Activated CD4-positive, alpha-beta T cell treated with anti-CD3 and anti-CD28 coated beads, Interleukin-2, amount 10 ng/mL, durations not matched to agents 7 days and 5 days (primary cell): ENCODE measurements at regions not wholly inside any gene's neighbourhood (a gene's known extent, or its start where the extent isn't known, plus 50 kb on each side); places are given as distances from the start of the nearest gene placed in this dataset.
"Not testable (repeated sequence)": the region's sequence is repeated elsewhere in the genome, so short reads cannot be mapped to it uniquely, and the experiment has no call there.

ENCODE experiments used
- CTCF ChIA-PET: fragments of 350-600 bp; sonication (Branson Sonifier 250); formaldehyde crosslinking; loops from one replicate; lab custom pipeline; 2021; ENCODE audit warnings: antibody characterized with exemption; lab: Charles Lee
- POLR2A ChIA-PET: fragments of 350-600 bp; sonication (Branson Sonifier 250); formaldehyde crosslinking; loops from one replicate; lab custom pipeline; 2021; ENCODE audit warnings: antibody characterized with exemption; lab: Charles Lee
- DNase-seq: peaks from one replicate; pipeline ENCODE4 v3.0.0-alpha.2; 2020
- H3K27ac Mint-ChIP-seq: one replicate; pipeline ENCODE4 v1.8.0; 2021; ENCODE audit warnings: mild to moderate bottlenecking, moderate library complexity, mixed read lengths
- H3K27me3 Mint-ChIP-seq: one replicate; pipeline ENCODE4 v1.8.0; 2021; ENCODE audit warnings: mixed read lengths
- H3K36me3 Mint-ChIP-seq: one replicate; pipeline ENCODE4 v1.8.0; 2021; ENCODE audit warnings: low read depth, mixed read lengths
- H3K4me1 Mint-ChIP-seq: one replicate; pipeline ENCODE4 v1.8.0; 2021; ENCODE audit warnings: mixed read lengths
- H3K4me3 Mint-ChIP-seq: one replicate; pipeline ENCODE4 v1.8.0; 2021; ENCODE audit warnings: mild to moderate bottlenecking, moderate library complexity, mixed read lengths
- H3K9me3 Mint-ChIP-seq: one replicate; pipeline ENCODE4 v1.8.0; 2021; ENCODE audit warnings: mixed read lengths

DNA sequence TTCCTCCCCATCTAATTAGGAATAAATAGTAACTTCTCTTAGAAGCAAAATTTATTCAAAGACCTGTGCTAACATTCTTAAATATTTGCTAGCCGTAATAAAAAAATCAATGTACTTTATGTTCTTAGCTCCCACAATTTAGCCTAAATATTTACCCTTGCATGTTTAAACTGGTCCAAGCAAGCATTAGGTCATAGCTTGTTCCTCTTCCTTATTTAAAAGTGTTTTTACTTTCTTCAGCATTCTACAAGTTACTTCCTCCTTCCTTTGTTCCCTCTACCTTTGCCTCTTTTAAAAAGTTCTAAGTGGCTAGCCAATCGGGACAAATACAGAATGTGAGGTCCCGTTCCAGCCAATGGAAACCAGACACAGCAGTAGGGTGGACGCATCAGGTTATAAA lies 172.9 kb upstream of the MBL2 start:
- POLR2A ChIA-PET, H3K9me3 Mint-ChIP-seq, H3K27me3 Mint-ChIP-seq, H3K4me3 Mint-ChIP-seq, CTCF ChIA-PET, H3K27ac Mint-ChIP-seq, H3K4me1 Mint-ChIP-seq, DNase-seq, H3K36me3 Mint-ChIP-seq: not testable (repeated sequence)

GRCh38 chr10:52940921-52941320 lies 168.3 kb upstream of the MBL2 start:
- no peaks in the 10 kb centered on the region for H3K27me3 Mint-ChIP-seq
- no peak overlapping the region for H3K4me3 Mint-ChIP-seq
- no peak overlapping the region for H3K27ac Mint-ChIP-seq
- ChIA-PET POLR2A (no interaction called here), CTCF (no interaction called here)
- no peaks in the 10 kb centered on the region for H3K9me3 Mint-ChIP-seq
- no peaks in the 10 kb centered on the region for H3K36me3 Mint-ChIP-seq
- no peak for DNase-seq
- H3K4me1 Mint-ChIP-seq = no peaks in the 10 kb centered on the region

GRCh38 chr10:52939894-52940293 lies 167.3 kb upstream of the MBL2 start:
- no peak for DNase-seq
- CTCF ChIA-PET = no interaction called here
- Mint-ChIP-seq H3K4me1 (no peaks in the 10 kb centered on the region), H3K36me3 (no peaks in the 10 kb centered on the region), H3K27ac (no peak overlapping the region), H3K4me3 (no peak overlapping the region), H3K9me3 (no peaks in the 10 kb centered on the region), H3K27me3 (no peaks in the 10 kb centered on the region)
- POLR2A ChIA-PET = no interaction called here

DNA sequence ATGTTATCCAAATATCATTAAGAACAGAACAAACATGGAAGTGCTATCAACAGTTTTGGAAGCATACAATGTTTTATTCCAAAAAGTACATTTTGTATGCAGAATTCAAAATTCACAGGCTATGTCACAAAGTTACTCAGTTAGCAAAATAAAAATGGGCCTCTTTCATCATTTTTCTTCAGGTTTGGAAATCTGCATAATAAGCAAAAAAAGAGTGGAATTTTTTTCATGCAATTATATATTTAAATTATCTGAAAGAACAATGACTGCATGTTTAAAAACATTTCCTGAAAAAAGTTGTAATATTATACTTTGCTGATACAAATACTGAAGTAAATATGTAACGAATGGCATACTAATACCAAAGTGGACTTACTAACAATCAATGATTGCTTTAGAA lies 161.2 kb upstream of the MBL2 start:
- POLR2A ChIA-PET = no interaction called here
- Mint-ChIP-seq H3K36me3 (no peaks in the 10 kb centered on the region), H3K9me3 (no peaks in the 10 kb centered on the region), H3K4me3 (no peak overlapping the region), H3K27me3 (no peaks in the 10 kb centered on the region), H3K4me1 (no peaks in the 10 kb centered on the region), H3K27ac (no peak overlapping the region)
- DNase-seq = no peak
- CTCF ChIA-PET = no interaction called here

DNA sequence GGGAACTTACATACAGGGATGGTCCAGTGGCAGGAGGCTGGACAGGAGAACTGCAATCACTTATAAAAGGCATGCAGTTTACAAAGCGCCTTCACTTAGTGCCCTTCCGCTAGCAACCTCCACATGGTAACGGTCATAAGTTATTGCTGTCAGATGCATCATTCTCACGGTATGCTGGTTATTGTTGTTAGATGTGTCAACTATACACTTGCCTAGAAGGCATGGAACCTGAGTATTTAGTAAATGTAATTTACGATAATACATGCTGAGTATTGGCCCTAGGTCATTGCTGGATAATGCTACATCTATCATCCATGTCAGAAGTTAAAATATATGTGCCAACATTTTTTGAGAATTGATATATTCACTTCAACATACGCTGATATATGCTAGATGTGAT lies 155.1 kb upstream of the MBL2 start:
- H3K36me3 Mint-ChIP-seq = no peaks in the 10 kb centered on the region
- no peaks in the 10 kb centered on the region for H3K4me1 Mint-ChIP-seq
- POLR2A ChIA-PET = no interaction called here
- no peaks in the 10 kb centered on the region for H3K9me3 Mint-ChIP-seq
- no peak for DNase-seq
- no peak overlapping the region for H3K4me3 Mint-ChIP-seq
- no peaks in the 10 kb centered on the region for H3K27me3 Mint-ChIP-seq
- H3K27ac Mint-ChIP-seq = no peak overlapping the region
- CTCF ChIA-PET = no interaction called here

DNA sequence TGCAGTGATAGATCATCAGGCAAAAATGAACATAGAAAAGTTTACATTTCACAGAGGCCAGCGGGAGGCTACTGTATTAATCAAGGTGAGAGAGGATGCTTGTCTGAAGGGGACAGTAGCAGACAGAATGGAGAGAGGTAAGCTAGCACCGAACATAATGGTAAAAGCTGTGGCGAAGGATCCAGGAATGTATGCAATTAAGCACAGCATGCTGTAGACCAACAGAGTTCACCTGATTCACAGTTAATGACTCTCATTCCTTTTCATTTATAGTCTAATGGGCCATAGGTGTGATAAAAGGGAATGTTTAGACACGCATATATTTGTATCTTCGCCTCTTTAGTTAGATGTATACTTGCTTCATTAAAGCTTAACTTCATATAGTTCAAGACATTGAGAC lies 150.9 kb upstream of the MBL2 start:
- Mint-ChIP-seq H3K4me3 (no peak overlapping the region), H3K27me3 (no peaks in the 10 kb centered on the region), H3K27ac (no peak overlapping the region), H3K9me3 (no peaks in the 10 kb centered on the region), H3K4me1 (no peaks in the 10 kb centered on the region), H3K36me3 (no peaks in the 10 kb centered on the region)
- ChIA-PET CTCF (no interaction called here), POLR2A (no interaction called here)
- DNase-seq = no peak

GRCh38 chr10:52918714-52919305 lies 146.2 kb upstream of the MBL2 start:
- DNase-seq = no peak
- no peaks in the 10 kb centered on the region for H3K4me1 Mint-ChIP-seq
- ChIA-PET CTCF (no interaction called here), POLR2A (no interaction called here)
- H3K27ac Mint-ChIP-seq = no peak overlapping the region
- H3K36me3 Mint-ChIP-seq = no peaks in the 10 kb centered on the region
- H3K27me3 Mint-ChIP-seq = no peaks in the 10 kb centered on the region
- no peak overlapping the region for H3K4me3 Mint-ChIP-seq
- no peaks in the 10 kb centered on the region for H3K9me3 Mint-ChIP-seq

DNA sequence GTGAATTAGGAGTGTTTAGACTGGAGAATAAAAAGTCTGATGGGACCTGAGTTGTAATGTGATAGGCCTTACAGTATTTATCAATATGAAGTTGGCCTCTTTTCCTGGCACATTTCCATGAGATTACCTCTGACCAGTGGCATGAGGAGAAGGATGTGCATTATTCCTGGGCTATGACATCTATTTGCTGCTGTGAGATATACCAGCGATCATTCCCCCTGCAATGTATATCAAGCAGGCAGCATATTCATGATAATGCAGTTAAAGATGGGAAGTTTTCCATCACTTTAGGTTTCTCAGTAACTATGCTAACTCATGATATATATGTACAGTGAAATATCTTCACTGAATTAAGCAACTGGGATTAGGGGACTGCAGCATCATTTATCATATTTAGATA lies 142.8 kb upstream of the MBL2 start:
- Mint-ChIP-seq H3K9me3 (no peaks in the 10 kb centered on the region), H3K4me1 (no peaks in the 10 kb centered on the region), H3K27me3 (no peaks in the 10 kb centered on the region), H3K27ac (no peak overlapping the region), H3K36me3 (no peaks in the 10 kb centered on the region), H3K4me3 (no peak overlapping the region)
- CTCF ChIA-PET = no interaction called here
- POLR2A ChIA-PET = no interaction called here
- DNase-seq = no peak

DNA sequence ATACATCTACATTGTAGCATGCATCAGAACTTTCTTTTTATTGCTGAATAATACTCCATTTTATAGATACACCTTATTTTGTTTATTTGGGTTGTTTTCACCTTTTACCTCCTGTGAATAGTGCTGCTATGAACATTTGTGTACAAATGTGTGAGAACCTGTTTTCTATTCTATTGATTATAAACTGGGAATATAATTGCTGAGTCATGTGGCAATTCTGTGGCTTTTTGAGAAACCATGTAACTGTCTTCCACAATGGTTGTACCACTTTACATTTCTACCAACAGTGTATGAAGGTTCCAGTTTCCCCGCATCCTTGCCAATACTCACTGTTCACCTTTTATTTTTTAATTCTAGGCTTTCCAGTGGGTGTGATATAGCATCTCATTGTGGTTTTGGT lies 138.6 kb upstream of the MBL2 start:
- Mint-ChIP-seq H3K4me1 (no peaks in the 10 kb centered on the region), H3K9me3 (no peaks in the 10 kb centered on the region), H3K4me3 (no peak overlapping the region), H3K27me3 (no peaks in the 10 kb centered on the region), H3K27ac (no peak overlapping the region), H3K36me3 (no peaks in the 10 kb centered on the region)
- no peak for DNase-seq
- ChIA-PET POLR2A (no interaction called here), CTCF (no interaction called here)

DNA sequence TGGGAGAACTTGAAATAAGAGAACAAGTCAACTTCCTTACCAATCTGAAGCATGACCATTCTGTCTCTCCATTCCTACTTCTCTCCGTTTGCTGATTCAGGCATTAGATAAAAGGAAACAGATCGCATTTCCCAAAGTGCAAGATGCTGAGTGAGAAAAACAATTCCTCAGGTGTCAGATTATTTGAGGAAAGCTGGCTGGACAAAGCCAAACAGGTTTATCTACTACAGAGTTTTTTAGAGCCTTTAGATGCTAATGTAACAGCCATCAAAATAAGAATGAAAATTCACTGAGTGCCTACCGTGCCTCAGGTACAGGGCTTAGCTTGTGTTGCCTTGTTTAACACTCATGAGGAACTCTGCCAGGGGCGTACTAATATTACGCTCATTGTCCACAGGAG lies 135.9 kb upstream of the MBL2 start:
- CTCF ChIA-PET = no interaction called here
- Mint-ChIP-seq H3K4me1 (no peaks in the 10 kb centered on the region), H3K27me3 (no peaks in the 10 kb centered on the region), H3K27ac (no peak overlapping the region), H3K36me3 (no peaks in the 10 kb centered on the region), H3K9me3 (no peaks in the 10 kb centered on the region), H3K4me3 (no peak overlapping the region)
- DNase-seq = no peak
- POLR2A ChIA-PET = no interaction called here

- Mint-ChIP-seq H3K36me3 (no peaks in the 10 kb centered on the region), H3K27me3 (no peaks in the 10 kb centered on the region), H3K4me1 (no peaks in the 10 kb centered on the region), H3K4me3 (no peak overlapping the region), H3K27ac (no peak overlapping the region), H3K9me3 (no peaks in the 10 kb centered on the region)
- POLR2A ChIA-PET = no interaction called here
- CTCF ChIA-PET = no interaction called here
- no peak for DNase-seq
Observed at GRCh38 chr10:52906046-52906445, 133.5 kb upstream of the MBL2 start.

DNA sequence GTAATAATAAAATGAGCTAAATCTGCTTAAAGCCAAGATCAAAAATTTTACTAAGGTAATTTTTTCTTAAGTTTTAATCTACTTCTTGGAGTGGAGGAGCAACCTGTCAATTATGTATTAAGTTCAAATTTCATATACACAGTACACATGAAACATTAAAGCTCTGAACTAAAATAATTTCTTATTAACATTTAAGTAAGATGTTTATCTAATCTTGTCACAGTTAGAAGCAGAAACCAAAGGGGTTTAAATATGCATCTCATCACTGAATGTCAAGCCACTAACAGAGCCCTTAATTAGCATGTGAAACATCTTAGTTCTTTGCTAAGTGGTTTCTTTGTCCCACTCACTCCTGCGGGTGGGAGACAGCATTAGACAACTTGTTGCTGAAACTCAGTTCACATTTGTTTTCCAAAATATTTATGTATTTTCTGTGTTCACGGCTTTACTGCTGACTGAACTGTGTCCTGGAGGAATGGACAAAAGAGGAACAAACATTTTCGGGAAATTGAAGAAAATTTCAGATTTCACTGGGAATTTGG lies 130.9 kb upstream of the MBL2 start:
- ChIA-PET CTCF (no interaction called here), POLR2A (no interaction called here)
- H3K27me3 Mint-ChIP-seq = no peaks in the 10 kb centered on the region

DNA sequence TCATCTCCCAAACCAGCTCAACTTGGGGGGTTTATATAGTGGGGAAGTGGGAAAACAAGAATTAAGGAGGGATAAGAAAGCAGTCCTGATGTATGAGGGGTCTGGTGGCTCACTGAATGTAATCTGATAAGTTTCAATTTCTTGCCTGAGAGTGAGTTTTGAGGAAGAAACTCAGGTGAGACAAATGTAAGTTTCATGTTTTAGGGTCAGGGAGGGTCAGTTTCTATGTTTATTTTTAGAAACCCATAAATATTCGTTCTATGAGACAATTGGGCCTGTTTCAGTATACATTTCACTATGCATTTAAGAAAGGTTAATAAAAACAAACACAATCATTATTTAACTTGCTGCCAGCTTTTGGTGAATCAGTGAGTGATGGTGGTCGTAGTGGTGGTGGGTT lies 128.0 kb upstream of the MBL2 start:
- Mint-ChIP-seq H3K4me1 (no peaks in the 10 kb centered on the region), H3K9me3 (no peaks in the 10 kb centered on the region), H3K27me3 (no peaks in the 10 kb centered on the region), H3K4me3 (no peak overlapping the region), H3K27ac (no peak overlapping the region), H3K36me3 (no peaks in the 10 kb centered on the region)
- CTCF ChIA-PET = no interaction called here
- no peak for DNase-seq
- POLR2A ChIA-PET = no interaction called here

More for the DNA sequence above, 130.9 kb upstream of the MBL2 start:
- Mint-ChIP-seq H3K4me3 (no peak overlapping the region), H3K9me3 (no peaks in the 10 kb centered on the region), H3K4me1 (no peaks in the 10 kb centered on the region), H3K36me3 (no peaks in the 10 kb centered on the region), H3K27ac (no peak overlapping the region)
- DNase-seq = no peak

DNA sequence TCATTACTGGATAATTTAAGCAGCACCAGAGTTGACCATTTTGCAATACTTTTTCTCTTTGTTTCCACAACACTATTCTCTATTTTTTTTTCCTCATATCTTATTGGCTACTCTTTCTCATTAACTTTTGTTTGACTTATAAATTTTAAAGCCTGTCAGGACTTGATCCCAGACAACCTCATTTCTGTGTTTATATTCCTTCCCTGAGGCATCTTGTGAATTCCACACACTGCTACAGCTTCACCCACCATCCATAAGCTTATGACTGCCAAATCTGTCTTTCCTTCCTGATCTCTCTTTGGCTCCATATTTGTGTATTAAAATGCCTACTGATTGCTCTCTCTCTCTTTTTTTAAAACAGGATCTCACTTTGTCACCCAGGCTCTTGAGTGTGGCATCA lies 124.6 kb upstream of the MBL2 start:
- Mint-ChIP-seq H3K4me1 (no peaks in the 10 kb centered on the region), H3K27me3 (no peaks in the 10 kb centered on the region), H3K9me3 (no peaks in the 10 kb centered on the region), H3K4me3 (no peak overlapping the region), H3K36me3 (no peaks in the 10 kb centered on the region), H3K27ac (no peak overlapping the region)
- no peak for DNase-seq
- ChIA-PET POLR2A (no interaction called here), CTCF (no interaction called here)
